Endothelial cell of hepatic sinusoid (primary cell): ENCODE measurements at regions not wholly inside any gene's neighbourhood (a gene's known extent, or its start where the extent isn't known, plus 50 kb on each side); places are given as distances from the start of the nearest gene placed in this dataset.

Source experiments
- in situ Hi-C: cut with HindIII; loops from 2 replicates; pipeline ENCODE4 v1.10.0; 2017; ENCODE audit warnings: low sequenced_read_pairs

DNA sequence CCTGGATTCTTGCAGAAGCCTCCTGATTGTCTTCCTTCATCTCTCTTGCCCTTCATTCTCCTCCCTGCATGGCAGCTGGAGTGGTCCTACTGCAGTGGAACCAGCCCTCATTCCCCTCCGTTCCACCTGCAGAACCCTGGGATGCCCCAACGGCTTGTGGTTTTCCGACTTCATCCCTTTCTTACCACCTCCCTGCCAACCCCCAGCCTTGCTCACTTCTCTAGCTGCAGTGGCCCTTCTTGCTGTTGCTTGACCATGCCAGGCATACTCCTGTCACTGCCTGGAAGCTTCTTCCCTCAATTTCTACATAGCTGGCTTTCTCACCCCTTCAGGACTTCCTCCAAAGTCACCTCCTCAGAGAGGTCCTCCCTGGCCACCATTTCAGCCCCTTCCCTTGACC lies 123.3 kb downstream of the BEGAIN start:
- in situ Hi-C loops, result no loop called here

DNA sequence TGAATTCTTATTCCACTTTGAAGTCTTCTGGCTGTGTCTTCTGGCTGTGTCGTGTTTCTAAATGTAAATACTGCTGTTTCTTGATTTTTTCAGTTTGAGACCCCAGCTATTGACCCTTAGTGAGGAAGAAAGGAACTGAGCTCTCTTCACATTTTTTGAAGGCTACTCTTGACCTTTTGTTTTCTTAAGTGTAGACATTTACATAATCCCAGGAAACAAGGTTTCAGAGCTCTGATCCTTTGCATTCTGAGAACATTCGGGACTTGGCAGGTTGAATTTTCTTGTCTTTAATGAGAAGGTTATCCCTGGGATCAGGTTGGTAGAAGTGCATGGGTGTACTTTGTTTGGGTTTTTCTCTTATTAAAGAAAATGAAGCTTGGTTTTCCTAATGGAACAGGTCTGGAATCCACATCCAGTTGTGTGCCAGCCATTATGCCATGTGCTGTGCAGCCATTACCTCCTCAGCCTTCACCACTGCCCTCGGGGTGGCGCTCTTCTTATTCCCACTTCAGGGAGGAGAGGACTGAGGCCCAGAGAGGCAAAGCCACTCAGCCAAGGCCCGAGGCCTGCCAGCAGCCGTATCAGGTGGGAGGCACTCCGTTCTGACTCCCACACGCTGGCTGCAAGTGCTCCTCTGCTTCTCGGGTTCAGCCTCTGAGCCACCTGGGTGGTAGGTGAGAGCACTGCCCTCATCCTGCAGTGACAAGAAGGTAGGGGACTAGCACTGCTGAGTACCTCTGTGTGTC lies 120.9 kb downstream of the BEGAIN start:
- in situ Hi-C loops, result no loop called here

DNA sequence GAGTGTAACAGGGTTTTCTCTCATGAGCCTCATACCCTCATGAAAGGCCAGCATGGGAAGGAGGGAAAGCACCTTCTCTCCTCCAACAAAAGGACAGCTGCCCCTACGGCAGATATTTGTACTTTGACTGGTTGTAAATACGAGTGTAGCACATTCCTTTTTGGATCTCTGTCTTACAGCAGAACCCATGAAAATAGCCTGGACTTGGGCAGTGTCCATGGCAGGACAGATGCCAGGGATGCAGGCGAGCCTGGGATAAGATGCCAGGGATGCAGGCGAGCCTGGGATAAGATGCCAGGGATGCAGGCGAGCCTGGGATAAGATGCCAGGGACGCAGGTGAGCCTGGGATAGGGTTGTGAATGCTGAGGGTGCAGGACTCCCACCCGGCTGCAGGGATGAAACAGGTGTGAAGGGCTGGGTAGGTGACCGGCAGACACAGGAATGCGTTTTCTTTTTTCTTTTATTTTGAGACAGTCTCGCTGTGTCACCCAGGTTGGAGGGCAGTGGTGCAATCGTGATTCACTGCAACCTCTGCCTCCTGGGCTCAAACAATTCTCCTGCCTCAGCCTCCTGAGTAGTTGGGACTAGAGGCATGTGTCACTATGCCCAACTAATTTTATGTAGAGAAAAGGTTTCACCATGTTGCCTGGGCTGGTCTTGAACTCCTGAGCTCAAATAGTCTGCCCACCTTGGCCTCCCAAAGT lies 120.0 kb downstream of the BEGAIN start:
- in situ Hi-C loops, result no loop called here

DNA sequence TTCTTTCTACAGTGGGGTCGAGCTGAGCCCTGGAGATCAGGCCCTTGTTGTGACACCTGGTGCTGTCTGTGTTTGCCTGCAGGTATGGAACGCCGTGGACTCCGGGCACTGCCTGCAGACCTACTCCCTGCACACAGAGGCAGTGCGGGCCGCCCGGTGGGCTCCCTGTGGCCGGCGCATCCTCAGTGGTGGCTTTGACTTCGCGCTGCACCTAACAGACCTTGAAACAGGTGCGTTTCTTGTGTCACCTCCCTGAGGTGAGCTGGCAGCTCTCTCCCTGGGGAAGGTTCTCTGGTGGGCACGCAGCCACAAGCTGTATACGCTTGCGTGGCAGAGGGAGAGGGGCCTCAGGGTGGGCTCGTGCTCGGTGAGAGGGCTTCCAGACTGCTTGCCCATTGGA lies 119.3 kb downstream of the BEGAIN start:
- in situ Hi-C loops, result no loop called here

DNA sequence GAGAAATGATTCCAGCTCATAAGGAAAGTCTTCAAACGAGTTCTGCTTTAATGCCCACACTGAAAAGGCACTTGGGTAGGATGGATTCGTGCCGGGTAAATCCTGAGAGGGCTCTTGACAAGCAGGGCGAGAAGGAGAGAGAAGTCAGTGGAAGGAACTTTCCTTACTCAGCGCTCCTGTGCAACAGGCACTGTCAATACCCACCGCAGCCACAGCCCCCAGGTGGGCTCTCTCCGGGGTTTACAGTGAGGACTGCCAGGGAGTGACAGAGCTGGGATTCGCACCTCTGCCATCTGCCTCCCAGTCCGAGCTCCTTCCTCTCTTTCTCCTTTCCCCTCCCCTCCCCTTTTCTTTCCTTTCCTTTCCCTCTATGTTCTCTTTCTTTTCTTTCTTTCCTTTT lies 118.7 kb downstream of the BEGAIN start:
- in situ Hi-C loops, result no loop called here

DNA sequence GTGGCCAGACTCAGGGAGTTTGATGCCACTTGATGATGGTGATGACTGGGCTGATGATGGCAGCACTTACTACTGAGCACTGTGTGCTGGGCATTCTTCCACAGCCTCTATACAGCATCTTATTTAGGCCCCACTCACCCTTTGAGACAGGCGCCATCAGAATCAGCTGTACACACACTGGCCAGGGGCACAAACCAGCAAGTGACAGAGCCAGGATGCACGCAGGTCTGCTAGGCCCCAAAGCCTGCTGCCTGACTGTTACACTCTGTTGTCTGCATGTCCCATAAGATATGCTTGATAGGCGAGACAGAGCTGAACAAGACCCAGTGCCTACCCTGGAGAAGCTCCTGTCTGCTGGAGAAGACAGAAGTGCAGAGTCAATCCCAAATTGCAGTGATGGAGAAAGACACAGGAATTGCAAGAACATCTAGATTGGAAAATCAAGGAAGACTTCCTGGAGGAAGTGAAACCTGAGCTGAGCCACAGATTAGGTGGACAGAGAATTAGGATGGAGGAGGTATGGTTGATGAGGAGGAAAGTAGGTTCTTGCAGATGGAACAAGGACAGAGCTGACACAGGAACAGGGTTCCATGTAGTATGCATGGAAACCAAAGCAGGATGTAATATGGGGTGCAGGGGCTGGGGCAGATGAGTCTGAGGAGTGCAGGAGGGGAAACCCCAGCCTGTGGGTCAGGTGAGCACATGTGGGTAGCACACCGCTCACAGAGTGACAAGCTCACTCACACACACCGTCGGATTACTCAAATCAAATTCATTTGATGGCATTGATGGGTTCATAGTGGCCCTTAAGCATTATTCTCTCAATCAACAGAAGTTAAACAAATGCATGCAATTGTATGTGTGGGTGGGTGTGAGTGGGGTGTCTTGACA lies 117.3 kb downstream of the BEGAIN start:
- in situ Hi-C loops, result no loop called here

DNA sequence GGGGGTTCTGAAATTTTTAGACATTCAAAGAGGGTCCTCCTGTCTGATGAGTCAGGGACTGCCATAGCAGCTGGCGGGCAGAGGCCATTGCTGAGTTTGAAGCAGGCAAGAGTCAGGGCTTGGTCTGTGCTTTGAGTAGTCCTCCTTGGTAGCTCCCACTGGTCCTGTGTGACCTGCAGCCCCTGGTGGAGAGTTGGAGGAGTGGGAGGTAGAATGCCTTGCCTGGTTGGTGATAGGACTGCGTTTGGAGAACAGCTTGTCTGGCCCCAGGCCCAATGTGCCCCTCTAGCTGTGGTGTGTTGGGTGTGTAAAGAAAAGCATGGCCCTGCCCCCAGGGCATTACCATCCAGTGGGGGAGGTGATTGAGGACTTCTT lies 116.7 kb downstream of the BEGAIN start:
- in situ Hi-C loops, result no loop called here

DNA sequence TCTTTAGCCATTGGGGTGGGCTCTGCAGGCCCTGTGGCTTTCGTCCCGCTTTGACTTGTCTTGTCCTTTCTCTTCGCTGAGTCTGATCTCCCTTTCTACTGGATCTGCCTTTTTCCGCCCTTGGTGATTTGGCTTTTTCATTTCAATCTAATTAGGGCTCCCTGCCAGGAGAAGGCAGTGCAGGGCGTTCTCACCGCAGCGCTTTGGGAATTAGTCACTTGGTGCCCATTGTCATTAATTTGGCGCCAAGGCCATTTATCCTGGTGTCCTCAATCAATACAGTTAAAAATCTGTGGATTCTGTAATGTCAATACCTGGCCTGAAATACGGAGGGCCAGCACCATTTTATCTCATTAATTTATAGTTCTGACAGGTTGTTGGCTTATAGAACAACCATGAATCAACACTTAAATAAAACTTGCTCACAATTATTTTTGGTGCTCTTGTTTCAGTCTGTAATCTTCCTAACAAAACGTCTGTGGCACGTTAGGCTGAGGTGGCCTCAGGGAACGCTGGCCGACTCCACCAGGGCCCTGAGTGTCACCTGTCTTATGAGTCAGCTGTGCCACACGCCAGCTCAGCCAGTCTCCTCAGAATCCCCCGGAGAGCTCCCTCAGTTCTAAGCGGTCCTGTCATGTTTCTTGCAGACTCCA lies 115.7 kb downstream of the BEGAIN start:
- in situ Hi-C loops, result no loop called here

DNA sequence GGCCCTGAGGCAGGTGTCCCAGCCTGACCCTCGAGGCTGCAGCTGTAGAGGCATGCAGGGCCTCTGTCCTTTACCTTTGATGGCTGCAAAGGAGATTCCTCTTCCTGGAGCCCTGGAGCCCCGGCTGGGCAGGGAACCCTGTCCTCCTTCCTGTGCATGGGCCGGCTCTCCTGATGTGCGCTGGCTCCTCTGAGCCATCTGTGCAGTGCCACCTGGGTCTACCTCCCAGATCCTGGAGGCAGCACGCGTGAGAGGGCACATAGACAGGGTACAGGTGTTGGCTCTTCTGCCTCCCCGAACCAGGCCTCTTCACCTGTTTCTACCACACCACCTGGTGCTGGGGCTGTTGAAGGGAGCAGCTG lies 115.1 kb downstream of the BEGAIN start:
- in situ Hi-C loops, result no loop called here

DNA sequence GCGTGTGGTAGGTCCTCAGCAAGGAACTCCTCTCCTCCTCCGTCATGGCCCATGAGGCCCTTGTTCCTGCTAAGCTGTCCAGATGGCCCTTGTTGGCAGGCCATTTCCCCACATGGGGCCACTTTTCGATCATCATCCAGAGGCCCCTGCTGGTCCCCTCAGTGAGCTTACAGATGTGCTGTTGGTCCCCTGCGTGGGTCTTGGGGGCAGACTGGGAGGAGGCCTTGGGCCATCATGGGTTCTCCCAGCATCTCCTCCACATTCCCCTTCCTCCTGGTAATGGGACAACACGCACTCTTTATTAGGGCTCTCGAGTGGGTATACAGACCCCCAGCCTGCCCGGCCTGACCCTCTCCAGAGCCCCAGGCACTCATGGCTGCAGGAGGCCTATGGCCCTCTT lies 114.7 kb downstream of the BEGAIN start:
- in situ Hi-C loops, result no loop called here

DNA sequence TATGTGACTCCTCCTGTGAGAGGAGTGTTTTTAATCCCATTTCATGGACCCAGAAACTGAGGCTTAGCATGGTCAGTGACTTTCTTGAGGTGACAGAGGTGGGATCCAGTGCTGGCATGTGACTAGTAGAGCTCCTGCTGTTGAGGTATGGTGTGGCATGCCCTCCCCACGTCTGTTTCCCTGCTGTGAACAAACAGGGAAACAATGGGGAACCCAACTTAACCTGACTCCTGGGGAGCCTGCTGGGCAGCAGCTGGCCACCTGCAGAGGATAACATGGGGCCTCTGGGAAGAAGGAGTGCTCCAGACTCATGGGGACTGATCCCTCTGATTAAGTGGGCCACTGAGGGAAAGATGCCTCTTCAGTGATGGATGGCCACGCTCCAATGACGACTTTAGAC lies 114.0 kb downstream of the BEGAIN start:
- in situ Hi-C loops, result no loop called here

DNA sequence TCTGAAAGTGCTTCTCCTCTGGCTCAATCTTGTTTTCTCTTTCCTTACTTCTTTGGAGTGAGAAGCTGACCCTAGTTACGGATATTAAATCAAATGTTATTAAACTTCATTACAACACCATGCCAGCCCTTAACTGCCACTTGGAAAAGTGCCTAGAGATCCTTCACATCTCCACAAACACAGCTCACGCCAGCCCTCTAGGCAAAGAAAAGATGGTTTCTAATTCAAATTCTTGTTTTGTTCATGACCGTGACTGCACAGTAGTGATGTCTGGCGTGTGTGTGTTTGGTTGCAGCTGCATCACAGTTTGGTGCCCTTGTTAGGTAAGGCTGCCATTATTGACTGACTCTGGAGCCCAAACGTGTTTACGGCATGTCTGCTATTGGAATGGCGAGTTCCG lies 113.0 kb downstream of the BEGAIN start:
- in situ Hi-C loops, result no loop called here

DNA sequence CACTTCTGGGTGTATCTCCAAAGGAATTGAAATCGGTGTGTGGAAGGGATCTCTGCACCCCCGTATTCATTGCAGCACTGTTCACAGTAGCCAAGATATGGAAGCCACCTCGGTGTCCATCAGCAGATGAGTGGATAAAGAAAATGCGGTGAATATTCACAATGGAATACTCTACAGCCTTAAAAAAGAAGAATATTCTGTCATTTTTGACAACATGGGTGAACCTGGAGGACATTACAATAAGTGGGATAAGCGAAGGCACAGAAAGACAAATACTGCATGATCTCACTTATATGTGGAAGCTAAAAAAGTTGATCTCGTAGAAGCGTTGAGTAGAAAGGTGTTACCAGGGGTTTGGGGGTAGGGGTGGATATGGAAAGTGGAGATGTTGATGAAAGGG lies 111.9 kb downstream of the BEGAIN start:
- in situ Hi-C loops, result no loop called here

DNA sequence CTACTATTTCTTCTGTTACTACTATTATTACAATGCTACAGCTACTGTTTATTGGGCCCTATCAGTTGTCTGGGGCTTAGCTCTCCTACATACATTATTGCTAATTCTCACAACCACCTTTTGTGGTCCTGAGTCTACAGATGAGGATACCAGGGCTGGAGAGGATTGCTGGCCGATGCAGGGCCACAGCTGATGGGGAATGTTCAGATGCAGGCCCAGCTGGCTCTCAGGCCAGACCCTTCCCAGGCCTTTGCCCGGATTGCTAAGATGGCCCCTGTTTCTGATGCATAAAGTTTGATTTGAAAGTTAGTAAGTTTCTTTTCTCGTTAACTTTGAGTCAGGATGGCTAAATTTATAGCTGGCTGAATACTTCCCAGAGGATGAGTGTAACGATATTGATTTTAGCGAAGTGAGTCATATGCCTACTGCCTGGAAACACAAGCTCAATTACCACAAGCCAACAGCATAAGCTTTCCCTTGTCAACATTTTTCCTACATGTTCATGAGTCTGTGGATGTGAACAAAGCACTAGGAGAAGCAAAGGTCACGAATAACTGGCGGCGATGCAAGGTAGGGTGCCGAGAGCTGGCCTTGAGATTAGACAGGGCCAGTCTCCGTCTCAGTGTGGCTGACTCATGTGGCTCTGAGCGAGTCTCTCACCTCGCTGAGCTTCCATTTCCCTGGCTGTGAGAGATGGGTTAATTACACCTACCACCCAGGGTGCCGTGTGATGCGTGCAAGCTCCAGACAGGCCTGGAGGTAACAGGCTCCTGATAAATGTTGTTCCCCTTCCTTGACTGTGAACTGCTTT lies 111.0 kb downstream of the BEGAIN start:
- in situ Hi-C loops, result no loop called here

DNA sequence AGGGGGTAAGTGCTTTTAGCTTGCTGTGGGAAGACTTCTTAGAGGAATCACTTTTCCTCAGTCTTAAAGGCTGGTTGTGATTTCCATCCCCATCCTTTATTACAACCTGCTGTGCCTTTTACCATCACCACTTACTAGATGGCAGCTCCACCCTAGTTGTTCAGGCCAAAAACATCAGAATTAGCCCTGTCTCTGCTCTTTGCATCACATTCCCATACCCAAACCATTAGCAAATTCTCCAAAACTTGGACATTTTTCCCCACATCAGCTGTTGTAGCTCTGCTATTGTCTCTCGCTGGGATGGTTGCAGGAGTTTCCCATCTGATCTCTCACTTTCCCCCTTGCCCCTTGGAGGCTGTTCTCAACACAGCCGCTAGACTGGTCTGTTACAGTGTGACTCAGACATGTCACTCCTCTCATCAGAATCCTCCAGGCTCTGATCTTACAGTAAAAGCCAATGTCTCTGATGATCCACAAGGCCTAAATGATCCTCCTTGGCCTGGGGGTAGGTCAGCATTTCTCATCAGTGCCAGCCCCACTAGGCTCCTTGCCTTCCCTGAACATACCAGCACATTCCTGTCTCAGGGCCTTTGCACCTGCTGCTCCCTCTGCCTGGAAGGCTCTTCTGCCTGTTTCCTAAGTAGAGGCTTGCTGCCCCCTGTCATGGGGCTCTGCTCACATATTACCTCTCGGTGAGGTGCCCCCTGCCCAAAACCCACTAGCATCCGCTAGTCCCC lies 102.5 kb downstream of the BEGAIN start:
- in situ Hi-C loops, result no loop called here

DNA sequence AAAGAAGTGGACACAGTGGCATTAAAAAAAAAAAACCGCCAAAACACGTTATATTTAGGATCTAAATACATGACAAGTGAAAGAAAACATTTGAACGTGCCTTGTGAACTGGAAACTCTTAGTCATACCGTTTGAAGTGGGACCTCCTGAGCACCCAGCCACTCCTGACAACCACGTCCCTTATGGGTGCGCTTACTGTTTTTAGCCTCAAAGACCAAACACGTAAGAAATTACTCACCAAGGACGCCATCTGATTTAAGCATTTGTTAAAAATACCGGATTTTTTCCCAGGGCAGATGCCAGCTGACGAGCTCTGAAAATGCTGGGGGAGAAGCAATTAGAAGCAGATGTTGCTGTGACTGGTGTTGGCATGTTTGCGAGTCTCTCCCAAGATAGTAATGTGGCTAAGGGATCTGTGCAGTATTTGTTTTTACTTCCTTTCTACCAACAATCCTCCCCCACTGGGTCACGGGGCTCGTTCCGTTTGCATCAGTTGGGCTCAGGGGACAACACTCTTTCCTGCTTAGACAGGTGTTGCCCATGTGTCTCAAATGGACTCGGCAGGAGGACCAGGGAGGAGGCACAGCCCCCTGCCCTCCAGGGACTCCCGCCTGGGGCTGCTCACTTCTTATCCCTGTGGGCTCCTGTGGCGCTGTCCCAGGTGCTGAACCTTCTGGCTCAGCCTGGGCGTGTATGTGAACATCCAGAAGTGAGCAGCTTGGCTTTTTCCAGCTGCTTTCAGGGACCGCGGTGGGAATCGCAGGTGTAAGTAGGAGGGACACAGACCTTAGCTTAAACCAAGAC lies 101.0 kb downstream of the BEGAIN start:
- in situ Hi-C loops, result no loop called here
